ENCODE measurements at regions not wholly inside any gene's neighbourhood (a gene's known extent, or its start where the extent isn't known, plus 50 kb on each side); places are given as distances from the start of the nearest gene placed in this dataset.

GRCh38 chr22:48855013-48855412, 972.7 kb downstream of the BRD1 start:
- TF ChIP-seq ZNF565 (CRISPR knock-in tag; conservative IDR thresholded peaks at IDR 0.05; ENCODE audit: low read depth) (no peak), ARNTL (CRISPR knock-in tag; IDR thresholded peaks at IDR 0.05; ENCODE audit: borderline replicate concordance, low read depth) (no peak), SNAI2 (CRISPR knock-in tag; IDR thresholded peaks at IDR 0.05) (no peak), ESRRG (CRISPR knock-in tag; IDR thresholded peaks at IDR 0.05) (no peak), BACH2 (CRISPR knock-in tag; IDR thresholded peaks at IDR 0.05; ENCODE audit: borderline replicate concordance) (no peak), OSR1 (CRISPR knock-in tag; IDR thresholded peaks at IDR 0.05) (no peak), GLIS3 (CRISPR knock-in tag; IDR thresholded peaks at IDR 0.05) (no peak), ZFP30 (CRISPR knock-in tag; IDR thresholded peaks at IDR 0.05) (no peak), PPARA (CRISPR knock-in tag; IDR thresholded peaks at IDR 0.05; ENCODE audit: borderline replicate concordance) (no peak), TSHZ2 (CRISPR knock-in tag; IDR thresholded peaks at IDR 0.05) (no peak), TCF4 (CRISPR knock-in tag; IDR thresholded peaks at IDR 0.05; ENCODE audit: borderline replicate concordance) (no peak), ZNF8 (CRISPR knock-in tag; IDR thresholded peaks at IDR 0.05) (no peak), TOX (CRISPR knock-in tag; IDR thresholded peaks at IDR 0.05; ENCODE audit: borderline replicate concordance) (no peak), ISL1 (CRISPR knock-in tag; IDR thresholded peaks at IDR 0.05) (no peak), ZFP3 (CRISPR knock-in tag; IDR thresholded peaks at IDR 0.05) (no peak), ZNF70 (CRISPR knock-in tag; IDR thresholded peaks at IDR 0.05) (no peak)
- TF ChIP-seq, protein P1, sequence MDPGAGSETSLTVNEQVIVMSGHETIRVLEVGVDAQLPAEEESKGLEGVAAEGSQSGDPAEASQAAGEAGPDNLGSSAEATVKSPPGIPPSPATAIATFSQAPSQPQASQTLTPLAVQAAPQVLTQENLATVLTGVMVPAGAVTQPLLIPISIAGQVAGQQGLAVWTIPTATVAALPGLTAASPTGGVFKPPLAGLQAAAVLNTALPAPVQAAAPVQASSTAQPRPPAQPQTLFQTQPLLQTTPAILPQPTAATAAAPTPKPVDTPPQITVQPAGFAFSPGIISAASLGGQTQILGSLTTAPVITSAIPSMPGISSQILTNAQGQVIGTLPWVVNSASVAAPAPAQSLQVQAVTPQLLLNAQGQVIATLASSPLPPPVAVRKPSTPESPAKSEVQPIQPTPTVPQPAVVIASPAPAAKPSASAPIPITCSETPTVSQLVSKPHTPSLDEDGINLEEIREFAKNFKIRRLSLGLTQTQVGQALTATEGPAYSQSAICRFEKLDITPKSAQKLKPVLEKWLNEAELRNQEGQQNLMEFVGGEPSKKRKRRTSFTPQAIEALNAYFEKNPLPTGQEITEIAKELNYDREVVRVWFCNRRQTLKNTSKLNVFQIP (CRISPR knock-in tag; IDR thresholded peaks at IDR 0.05; ENCODE audit: borderline replicate concordance, low read depth) = no peak
- TF ChIP-seq, protein P2, sequence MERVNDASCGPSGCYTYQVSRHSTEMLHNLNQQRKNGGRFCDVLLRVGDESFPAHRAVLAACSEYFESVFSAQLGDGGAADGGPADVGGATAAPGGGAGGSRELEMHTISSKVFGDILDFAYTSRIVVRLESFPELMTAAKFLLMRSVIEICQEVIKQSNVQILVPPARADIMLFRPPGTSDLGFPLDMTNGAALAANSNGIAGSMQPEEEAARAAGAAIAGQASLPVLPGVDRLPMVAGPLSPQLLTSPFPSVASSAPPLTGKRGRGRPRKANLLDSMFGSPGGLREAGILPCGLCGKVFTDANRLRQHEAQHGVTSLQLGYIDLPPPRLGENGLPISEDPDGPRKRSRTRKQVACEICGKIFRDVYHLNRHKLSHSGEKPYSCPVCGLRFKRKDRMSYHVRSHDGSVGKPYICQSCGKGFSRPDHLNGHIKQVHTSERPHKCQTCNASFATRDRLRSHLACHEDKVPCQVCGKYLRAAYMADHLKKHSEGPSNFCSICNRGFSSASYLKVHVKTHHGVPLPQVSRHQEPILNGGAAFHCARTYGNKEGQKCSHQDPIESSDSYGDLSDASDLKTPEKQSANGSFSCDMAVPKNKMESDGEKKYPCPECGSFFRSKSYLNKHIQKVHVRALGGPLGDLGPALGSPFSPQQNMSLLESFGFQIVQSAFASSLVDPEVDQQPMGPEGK (CRISPR knock-in tag; IDR thresholded peaks at IDR 0.05; ENCODE audit: borderline replicate concordance) = no peak
- TF ChIP-seq, protein P3, sequence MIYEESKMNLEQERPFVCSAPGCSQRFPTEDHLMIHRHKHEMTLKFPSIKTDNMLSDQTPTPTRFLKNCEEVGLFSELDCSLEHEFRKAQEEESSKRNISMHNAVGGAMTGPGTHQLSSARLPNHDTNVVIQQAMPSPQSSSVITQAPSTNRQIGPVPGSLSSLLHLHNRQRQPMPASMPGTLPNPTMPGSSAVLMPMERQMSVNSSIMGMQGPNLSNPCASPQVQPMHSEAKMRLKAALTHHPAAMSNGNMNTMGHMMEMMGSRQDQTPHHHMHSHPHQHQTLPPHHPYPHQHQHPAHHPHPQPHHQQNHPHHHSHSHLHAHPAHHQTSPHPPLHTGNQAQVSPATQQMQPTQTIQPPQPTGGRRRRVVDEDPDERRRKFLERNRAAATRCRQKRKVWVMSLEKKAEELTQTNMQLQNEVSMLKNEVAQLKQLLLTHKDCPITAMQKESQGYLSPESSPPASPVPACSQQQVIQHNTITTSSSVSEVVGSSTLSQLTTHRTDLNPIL (CRISPR knock-in tag; IDR thresholded peaks at IDR 0.05; ENCODE audit: low read depth) = no peak
- TF ChIP-seq, protein P4, sequence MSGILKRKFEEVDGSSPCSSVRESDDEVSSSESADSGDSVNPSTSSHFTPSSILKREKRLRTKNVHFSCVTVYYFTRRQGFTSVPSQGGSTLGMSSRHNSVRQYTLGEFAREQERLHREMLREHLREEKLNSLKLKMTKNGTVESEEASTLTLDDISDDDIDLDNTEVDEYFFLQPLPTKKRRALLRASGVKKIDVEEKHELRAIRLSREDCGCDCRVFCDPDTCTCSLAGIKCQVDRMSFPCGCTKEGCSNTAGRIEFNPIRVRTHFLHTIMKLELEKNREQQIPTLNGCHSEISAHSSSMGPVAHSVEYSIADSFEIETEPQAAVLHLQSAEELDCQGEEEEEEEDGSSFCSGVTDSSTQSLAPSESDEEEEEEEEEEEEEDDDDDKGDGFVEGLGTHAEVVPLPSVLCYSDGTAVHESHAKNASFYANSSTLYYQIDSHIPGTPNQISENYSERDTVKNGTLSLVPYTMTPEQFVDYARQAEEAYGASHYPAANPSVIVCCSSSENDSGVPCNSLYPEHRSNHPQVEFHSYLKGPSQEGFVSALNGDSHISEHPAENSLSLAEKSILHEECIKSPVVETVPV (CRISPR knock-in tag; IDR thresholded peaks at IDR 0.05) = no peak

GRCh38 chr22:48853627-48854240, 973.9 kb downstream of the BRD1 start:
- TF ChIP-seq TOX (CRISPR knock-in tag; IDR thresholded peaks at IDR 0.05; ENCODE audit: borderline replicate concordance) (no peak), ZNF8 (CRISPR knock-in tag; IDR thresholded peaks at IDR 0.05) (no peak), BACH2 (CRISPR knock-in tag; IDR thresholded peaks at IDR 0.05; ENCODE audit: borderline replicate concordance) (no peak), ZFP3 (CRISPR knock-in tag; IDR thresholded peaks at IDR 0.05) (no peak), ZNF70 (CRISPR knock-in tag; IDR thresholded peaks at IDR 0.05) (no peak), SNAI2 (CRISPR knock-in tag; IDR thresholded peaks at IDR 0.05) (no peak), CSDC2 (CRISPR knock-in tag; IDR thresholded peaks at IDR 0.05) (no peak), TCF4 (CRISPR knock-in tag; IDR thresholded peaks at IDR 0.05; ENCODE audit: borderline replicate concordance) (no peak), ZFP30 (CRISPR knock-in tag; IDR thresholded peaks at IDR 0.05) (no peak), ESRRG (CRISPR knock-in tag; IDR thresholded peaks at IDR 0.05) (no peak), RARB (CRISPR knock-in tag; IDR thresholded peaks at IDR 0.05) (no peak)
- TF ChIP-seq, protein P4 (CRISPR knock-in tag; IDR thresholded peaks at IDR 0.05) = no peak
- TF ChIP-seq, protein P2 (CRISPR knock-in tag; IDR thresholded peaks at IDR 0.05; ENCODE audit: borderline replicate concordance) = no peak
- TF ChIP-seq, protein P3 (CRISPR knock-in tag; IDR thresholded peaks at IDR 0.05; ENCODE audit: low read depth) = no peak
- TF ChIP-seq, protein P1 (CRISPR knock-in tag; IDR thresholded peaks at IDR 0.05; ENCODE audit: borderline replicate concordance, low read depth) = no peak
- no peak for ATAC-seq

More at GRCh38 chr22:48855013-48855412, 972.7 kb downstream of the BRD1 start:
- no peak for ATAC-seq

All from SK-N-SH treated with all-trans-retinoic acid at 6 μM for 48 hours (cell line).